Breast epithelium (tissue), 4 donors: ENCODE measurements at regions not wholly inside any gene's neighbourhood (a gene's known extent, or its start where the extent isn't known, plus 50 kb on each side); places are given as distances from the start of the nearest gene placed in this dataset.
A peak's percentile ranks its signal among the peaks of the same experiment; 100 is the strongest.

Experiments used
- DNase-seq, 2 donors: peaks; one replicate each; pipeline ENCODE4 v3.0.0-alpha.2; 2019; ENCODE audit warnings: low spot score in 2 of 2
- H3K27ac ChIP-seq, 2 donors: fragments of 200-600 bp; sonication (generic) in 1 of 2; one replicate each; pipeline ENCODE4 v1.5.1; 2016 to 2019; ENCODE audit warnings: mild to moderate bottlenecking in 1 of 2
- H3K27me3 ChIP-seq, 2 donors: fragments of 200-600 bp; sonication (generic) in 1 of 2; one replicate each; pipeline versions ENCODE4 v1.5.1 to v1.6.0; 2017 to 2019; ENCODE audit warnings: control low read depth in 1 of 2, mild to moderate bottlenecking in 1 of 2
- H3K36me3 ChIP-seq: fragments of 200-600 bp; one replicate; pipeline ENCODE4 v1.5.1; 2019
- H3K4me1 ChIP-seq, 2 donors: fragments of 200-600 bp; sonication (generic); one replicate each; pipeline ENCODE4 v1.5.1; 2016 to 2019; ENCODE audit warnings: control low read depth in 1 of 2
- H3K4me3 ChIP-seq, 3 donors: fragments of 200-600 bp; sonication (generic); 1 replicate in 2 of 3; 2 replicates in 1 of 3; pipeline ENCODE4 v1.5.1; 2016 to 2019; ENCODE audit warnings: mild to moderate bottlenecking in 3 of 3, moderate library complexity in 2 of 3
- H3K9me3 ChIP-seq, 2 donors: fragments of 200-600 bp; sonication (generic) in 1 of 2; one replicate each; pipeline ENCODE4 v1.5.1; 2016 to 2019; ENCODE audit warnings: control low read depth in 1 of 2
- POLR2A ChIP-seq: fragments of 450-650 bp; IDR thresholded peaks from one replicate; pipeline ENCODE4 v1.6.1; 2016; ENCODE audit warnings: antibody characterized with exemption, mild to moderate bottlenecking, moderate library complexity
- POLR2AphosphoS5 ChIP-seq, 3 donors: sonication (generic); formaldehyde crosslinking; IDR thresholded peaks; one replicate each; pipeline ENCODE4 v1.6.1; 2017; ENCODE audit warnings: antibody characterized with exemption in 3 of 3
- intact Hi-C: fragments of 100-400 bp; cut with DNase I; formaldehyde crosslinking; loops from one replicate; pipeline ENCODE4 v1.15.1; 2023; ENCODE audit warnings: low total_unique reads
- TF ChIP-seq, protein P1 (sequence below), 3 donors: fragments of 450-650 bp; IDR thresholded peaks; one replicate each; pipeline ENCODE4 v1.5.1; 2016 to 2017; ENCODE audit warnings: antibody characterized with exemption in 3 of 3, mild to moderate bottlenecking in 3 of 3, moderate library complexity in 3 of 3

DNA sequence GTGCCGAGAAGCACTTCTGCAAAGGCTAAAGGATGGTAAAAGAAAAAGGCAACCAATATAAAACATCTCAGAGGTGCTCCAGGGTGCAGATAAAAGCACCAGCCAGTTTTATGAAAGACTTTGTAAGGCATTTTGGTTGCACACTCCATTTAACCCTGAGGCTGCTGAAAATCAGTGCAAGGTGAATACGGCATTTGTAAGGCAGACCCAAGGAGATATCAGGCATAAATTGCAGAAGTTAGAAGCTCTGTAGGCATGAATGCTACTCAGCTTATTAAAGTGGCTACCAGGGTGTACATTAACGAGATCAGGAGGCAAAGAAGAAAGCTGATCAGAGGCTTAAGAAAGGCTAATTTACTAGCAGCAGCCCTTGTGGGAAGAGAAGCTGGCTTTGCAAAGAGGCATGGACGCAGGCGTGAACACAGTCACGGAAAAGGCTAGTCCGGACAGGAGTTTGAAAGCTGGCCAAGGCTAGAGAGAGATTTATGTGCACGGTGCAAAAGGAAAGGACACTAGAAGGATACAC lies 99.6 kb downstream of the ZNF429 start:
- intact Hi-C loops, result no loop called here
- no peaks in the 10 kb centered on the region for H3K9me3 ChIP-seq
- H3K27me3 ChIP-seq, result no peaks in the 10 kb centered on the region
- peak overlapping the region; percentile 48 to 67 (median 54) for H3K4me3 ChIP-seq
- H3K4me1 ChIP-seq, result peaks cover 0 to 2% of the 10 kb centered on the region in 2 donors
- TF ChIP-seq POLR2A (no peak), POLR2AphosphoS5 (IDR thresholded peaks at IDR 0.05) (no peak)
- TF ChIP-seq, protein P1, sequence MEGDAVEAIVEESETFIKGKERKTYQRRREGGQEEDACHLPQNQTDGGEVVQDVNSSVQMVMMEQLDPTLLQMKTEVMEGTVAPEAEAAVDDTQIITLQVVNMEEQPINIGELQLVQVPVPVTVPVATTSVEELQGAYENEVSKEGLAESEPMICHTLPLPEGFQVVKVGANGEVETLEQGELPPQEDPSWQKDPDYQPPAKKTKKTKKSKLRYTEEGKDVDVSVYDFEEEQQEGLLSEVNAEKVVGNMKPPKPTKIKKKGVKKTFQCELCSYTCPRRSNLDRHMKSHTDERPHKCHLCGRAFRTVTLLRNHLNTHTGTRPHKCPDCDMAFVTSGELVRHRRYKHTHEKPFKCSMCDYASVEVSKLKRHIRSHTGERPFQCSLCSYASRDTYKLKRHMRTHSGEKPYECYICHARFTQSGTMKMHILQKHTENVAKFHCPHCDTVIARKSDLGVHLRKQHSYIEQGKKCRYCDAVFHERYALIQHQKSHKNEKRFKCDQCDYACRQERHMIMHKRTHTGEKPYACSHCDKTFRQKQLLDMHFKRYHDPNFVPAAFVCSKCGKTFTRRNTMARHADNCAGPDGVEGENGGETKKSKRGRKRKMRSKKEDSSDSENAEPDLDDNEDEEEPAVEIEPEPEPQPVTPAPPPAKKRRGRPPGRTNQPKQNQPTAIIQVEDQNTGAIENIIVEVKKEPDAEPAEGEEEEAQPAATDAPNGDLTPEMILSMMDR (IDR thresholded peaks at IDR 0.05), result no peak
- H3K27ac ChIP-seq, result peak overlapping the region; percentile 68 to 82
- no peaks in the 10 kb centered on the region for H3K36me3 ChIP-seq
- peak in 1 of 2 donors; percentile 30 for DNase-seq
